HG03103 (cell line): ENCODE measurements at regions not wholly inside any gene's neighbourhood (a gene's known extent, or its start where the extent isn't known, plus 50 kb on each side); places are given as distances from the start of the nearest gene placed in this dataset.

Source experiments
- ATAC-seq: cut with Tn5 transposase; IDR thresholded peaks from one replicate; pipeline ENCODE4 v1.9.1; 2021; ENCODE audit warnings: low read depth; ENCODE audit not compliant: unreplicated experiment

DNA sequence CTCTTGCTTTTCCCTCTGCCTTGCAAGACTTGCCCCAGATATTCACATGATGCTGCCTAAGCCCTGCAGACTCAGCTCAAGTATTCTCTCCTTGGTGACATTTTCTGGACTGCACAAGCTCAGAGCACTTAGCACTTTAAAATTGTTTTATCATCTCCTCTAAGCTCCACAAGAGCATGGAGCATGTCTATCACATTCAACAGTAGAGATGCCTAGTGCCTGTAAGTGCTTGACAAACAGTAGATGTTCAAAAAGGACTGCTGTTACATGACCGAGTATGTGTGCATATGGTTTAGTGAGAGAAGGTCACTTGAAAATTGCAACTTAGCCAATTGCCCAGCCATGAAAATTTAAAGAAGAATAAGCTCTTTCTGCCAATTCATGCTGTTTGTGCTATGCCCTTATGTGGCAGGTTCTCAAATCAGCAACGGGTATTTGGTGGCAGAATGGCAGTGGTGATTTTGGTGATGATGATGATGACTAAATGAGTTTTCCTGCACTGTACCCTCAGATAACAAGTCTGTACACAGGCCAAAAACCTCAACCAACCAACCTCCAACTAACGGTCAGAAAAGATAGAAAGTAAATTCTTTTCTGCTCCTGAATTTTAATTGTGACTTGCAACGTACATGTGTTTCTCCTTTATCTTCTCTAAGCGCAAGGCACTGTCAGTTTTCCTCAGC lies 647.2 kb upstream of the UBE2E2 start:
- no peak for ATAC-seq

DNA sequence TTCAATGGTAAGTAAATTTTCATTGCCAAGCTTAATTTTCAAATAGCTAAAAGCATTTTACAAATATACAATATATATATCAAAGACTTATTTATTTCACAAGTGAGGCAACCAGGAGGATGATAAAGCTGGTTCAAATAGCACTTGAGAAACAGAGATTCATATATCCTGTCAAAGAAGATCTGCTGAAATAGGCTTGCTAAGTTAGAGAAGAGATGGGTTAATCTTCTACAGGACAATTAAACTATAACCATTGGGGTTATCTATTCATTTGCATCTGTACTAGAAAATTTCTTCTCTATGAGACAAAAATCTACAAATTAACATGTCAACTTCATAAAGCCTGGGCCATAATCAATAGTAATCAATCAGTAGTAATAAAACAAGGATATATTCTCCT lies 637.7 kb upstream of the UBE2E2 start:
- no peak for ATAC-seq

DNA sequence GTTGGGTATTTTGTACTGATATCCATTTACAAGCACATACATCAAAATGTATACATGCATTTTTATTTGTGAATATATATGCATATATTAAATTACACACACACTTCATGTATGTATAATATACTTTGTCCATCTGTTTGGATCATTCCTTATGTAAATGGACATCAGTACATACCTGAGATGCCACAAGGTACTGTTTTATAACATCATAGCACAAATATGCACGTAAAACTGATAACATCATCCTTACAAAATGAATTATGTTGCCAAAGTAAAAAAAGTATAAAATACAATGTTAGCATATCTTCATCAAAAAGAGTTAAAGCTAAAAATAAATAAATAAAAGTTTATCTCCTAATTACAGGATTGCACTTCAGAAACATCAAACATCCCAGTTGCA lies 634.8 kb upstream of the UBE2E2 start:
- ATAC-seq: no peak

DNA sequence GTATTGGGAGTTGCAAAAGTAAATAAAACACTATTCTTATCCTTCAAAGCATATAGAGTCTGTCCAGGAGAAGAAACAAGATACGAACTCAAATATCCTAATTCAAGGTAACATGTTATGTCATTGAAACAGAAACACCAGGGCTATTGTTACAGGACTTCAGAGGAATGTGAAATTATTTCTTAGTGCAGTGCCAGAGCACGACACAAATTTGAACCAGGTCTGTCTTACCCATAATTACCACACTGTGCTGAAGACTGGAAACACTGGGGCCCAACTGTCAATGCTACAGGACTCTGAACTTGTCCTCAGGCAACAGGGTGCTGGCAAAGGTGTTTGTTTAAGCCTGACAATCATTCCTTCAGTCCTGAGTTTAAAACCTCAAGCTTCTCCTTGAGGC lies 633.6 kb upstream of the UBE2E2 start:
- no peak for ATAC-seq

DNA sequence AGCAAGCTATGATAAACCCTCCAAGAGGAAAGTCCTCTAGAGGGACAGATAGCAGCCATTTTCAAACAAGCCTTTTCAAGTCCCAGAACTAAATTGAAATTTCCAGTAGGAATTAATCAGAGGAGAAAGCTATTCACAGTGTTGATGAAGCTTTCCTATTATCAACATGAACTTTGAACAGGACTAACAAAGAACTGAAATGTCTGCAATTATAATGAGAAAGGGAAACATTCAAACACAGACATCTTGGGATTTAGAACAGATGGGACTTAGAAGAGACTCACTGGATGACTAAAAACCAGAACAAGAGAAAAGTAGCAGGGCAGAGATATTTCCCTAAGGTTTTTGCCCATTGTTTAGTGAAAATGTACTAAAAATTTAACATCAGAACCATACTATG lies 622.1 kb upstream of the UBE2E2 start:
- ATAC-seq: no peak

DNA sequence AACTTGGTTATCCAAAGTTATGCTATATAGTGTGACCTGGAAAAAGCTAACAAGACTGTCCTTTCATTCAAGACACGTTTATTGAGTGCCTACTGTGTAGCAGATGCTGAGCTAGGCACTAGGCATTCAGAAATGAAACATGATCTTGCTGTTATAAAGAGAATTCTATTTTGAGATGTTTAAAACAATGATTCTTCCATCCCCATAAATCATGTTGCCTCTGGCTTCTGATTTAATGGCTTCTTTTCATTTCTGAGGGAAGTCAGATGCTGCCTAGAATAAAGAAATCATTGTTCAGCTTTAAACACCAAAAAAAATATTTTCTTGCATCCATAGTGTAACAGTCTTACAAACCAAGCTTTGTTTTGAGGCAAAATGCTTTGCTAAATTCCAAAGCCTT lies 620.9 kb upstream of the UBE2E2 start:
- no peak for ATAC-seq

DNA sequence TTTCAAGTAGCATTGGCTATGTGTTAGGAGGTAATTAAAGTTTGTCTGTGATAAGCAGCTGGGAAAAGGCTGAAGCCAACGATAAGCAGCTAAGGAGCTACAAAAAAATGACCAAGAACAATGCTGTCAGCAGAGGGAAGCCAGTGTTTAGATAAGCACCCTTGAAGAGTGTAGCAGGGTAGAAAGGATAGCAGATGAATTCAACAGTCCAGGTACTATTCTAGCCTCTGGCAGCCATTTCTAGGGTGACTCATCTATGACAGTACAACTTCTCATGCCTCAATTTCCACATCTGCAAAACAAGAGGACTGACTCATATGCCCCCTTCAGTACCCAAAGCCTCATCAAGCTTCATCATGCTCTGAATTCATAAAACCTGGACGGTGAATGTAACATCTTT lies 617.6 kb upstream of the UBE2E2 start:
- no peak for ATAC-seq

DNA sequence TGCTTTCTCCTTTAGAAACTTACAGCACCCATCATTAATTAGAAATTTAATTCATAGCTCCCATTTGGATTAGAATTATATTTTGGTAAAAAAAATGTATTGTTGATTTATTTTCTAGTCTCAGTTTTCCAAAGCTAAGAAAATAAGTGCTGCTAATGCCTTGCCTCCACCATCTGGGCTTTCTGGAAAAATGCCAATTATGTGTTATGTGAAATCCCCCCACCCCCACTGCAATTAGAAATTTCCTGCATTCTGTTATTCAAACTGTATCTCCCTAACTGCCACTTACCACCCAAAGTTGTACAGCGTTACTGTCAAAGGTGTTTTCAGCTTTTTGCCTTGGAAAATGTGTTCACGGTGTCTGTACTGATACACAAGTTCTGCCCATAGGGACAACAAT lies 617.2 kb upstream of the UBE2E2 start:
- ATAC-seq: no peak

DNA sequence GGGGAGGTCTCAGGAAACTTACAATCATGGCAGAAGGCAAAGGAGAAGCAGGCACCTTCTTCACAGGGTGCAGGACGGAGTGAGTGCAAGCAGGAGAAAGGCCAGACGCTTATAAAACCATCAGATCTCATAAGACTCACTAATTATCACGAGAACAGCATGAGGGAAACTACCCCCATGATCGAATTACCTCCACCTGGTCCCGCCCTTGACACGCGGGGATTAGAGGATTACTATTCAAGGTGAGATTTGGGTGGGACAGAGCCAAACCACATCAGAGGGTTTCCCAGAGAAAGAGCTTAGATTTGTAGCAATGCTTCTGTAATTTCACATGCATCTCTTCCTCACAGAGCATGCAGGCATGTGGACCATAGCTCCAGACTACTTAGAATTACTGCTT lies 615.7 kb upstream of the UBE2E2 start:
- ATAC-seq: no peak

DNA sequence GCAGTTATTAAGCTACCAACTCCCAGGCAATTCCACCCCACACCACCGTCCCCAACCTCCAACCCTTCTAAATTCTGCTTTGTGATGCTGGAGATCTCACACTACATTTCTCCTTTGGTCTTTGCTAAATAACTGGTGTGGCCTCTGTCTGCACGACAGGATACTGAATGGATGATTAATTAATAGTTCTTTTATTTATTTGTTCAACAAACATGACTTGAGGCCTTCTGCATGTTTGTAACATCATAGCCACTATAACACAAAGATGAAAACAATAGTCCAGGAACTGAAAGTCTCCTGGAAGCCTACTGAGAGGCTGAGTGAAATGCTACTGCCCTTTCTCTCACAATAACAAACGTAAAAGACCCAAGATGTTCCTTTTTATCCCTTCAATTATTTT lies 609.5 kb upstream of the UBE2E2 start:
- ATAC-seq: no peak

DNA sequence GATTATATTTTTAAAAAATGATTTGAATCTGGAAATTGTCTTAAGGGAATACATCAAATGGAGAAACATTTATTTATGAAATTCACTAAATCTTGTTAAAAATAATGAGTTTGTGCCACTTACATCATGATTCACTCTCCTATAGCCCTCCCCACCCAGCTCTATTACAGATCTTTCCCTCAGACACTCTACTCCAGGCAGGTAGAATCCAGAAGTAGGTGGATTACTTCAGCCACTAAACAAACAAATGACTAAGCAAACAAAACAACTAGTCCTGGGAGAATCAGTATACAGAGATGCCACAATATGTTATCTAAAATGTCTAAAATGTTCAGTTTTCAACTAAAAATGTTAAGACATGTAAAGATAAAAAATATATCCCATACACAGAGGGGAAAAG lies 608.1 kb upstream of the UBE2E2 start:
- ATAC-seq: no peak

DNA sequence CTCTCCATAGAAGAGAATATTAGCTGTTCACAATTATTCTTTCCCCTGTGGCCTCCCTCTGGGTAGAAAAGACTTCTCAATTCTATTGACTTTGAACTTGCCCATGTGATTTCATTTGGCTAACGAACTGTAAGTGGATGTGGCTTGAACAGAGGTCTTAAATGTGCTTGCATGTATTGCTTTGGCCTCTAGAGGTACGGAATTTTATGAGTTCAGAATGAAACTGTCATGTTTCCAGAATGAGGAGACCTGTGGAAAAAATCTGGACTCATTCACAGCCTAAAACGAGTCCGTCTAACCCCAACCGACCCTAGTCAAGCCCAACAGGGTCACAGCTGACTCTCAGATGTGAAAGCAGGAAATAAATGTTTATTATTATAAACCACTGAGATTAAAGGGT lies 596.7 kb upstream of the UBE2E2 start:
- ATAC-seq: no peak

DNA sequence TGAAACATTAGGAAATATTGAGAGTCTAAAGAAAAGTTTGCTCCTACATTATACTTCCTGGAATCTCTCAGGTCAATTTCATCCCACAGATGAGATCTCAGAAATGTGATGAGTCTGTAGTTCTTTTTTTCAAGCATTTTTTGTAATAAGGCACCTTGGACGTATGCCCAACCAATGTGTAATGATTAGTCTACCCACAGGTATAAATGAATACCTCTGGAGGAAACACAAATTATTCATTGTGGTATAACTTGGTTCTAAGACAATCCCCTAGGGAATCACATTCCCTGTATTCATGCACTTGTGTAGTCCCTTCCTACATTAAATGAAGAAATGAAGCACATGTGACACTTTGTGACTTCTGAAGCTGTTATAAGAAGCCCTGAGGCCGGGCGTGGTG lies 596.2 kb upstream of the UBE2E2 start:
- no peak for ATAC-seq

DNA sequence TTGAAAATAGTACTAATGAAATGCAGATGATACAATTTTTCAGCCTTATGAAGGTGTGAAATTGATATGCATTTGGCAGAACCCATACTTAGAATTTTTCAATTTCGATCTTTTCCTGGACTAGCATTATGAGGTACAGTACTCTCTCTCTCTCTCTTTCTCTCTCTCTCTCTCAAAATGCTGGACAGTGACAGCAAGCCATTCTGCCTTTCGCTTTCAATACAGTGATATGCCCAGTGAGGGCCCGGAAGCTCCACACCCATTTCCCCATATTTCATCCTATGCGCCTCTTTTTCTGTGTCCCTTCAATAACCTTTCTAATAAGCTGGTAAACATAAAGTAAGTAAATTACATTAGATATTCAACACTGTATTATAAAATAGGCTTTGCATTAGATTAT lies 595.0 kb upstream of the UBE2E2 start:
- no peak for ATAC-seq

DNA sequence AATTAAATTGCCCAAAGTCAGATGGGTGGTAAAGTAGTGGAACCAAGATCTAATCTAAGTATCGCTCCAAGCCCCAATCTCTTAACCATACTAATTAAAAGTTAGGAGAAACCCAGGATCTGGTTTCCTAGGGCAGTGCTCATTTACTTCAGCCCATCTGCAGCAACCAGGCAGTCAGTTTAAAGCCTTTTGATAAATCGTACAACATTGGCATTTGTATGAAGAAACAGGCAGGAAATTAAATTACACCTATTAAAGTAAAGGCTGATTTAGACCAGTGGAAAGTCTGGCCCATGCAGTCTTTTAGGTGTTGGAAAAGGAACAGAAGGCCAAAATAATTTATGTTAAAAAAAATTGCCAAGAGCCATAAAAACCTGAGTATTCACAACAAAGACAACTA lies 594.4 kb upstream of the UBE2E2 start:
- no peak for ATAC-seq

DNA sequence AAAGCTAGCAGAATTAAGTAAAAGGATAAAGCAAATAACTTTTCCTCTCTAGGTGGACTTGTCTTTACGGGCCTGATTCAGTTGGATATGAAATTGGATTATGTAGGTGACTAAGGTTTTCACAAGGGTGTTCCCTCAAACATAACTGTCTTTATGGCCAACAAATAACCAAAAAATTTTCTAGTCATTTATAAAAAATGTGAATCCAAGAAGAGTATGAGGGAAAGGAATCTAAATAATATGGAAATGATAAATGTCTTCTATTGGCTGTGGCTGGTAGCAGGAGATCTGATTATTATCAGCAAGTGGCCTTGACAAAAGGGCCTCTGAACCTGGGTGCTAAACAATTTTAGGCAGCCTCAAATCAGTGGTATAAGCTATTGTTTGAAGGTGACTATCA lies 594.0 kb upstream of the UBE2E2 start:
- no peak for ATAC-seq

DNA sequence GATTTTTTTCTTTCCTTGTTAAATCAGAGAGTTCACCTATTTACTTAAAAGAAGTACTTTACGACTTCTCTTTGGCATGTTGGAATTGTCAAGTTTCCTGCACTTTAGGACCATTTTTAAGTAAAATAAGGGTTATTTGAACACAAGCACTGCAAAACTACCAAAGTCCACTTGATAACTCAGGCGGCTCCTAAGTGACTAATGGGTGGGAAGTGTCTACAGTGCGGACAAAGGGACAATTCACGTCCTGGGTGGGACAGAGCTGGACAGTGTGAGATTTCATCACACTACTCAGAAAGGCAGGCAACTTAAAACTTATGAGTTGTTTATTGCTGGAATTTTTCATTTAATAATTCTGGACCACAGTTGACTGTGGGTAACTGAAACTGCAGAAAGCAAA lies 590.2 kb upstream of the UBE2E2 start:
- ATAC-seq: no peak

DNA sequence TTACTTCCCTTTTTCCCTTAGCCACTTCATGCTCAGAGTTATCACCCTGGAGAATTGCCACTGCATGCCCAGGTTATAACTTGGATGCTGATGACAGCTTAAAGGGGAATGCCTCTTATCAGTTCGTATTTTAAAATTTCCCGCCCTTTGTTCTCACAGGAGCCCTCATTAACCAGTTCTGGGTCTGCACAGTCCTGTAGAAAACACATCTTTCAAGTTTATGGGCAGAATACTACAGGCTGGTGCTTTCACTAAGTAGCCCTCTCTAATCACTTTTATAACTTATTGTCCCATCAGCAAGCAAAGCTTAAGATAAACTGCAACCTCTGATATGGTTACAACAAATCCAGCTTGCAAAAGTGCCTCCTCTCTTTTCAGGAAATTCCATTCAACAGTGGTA lies 587.3 kb upstream of the UBE2E2 start:
- ATAC-seq: no peak

DNA sequence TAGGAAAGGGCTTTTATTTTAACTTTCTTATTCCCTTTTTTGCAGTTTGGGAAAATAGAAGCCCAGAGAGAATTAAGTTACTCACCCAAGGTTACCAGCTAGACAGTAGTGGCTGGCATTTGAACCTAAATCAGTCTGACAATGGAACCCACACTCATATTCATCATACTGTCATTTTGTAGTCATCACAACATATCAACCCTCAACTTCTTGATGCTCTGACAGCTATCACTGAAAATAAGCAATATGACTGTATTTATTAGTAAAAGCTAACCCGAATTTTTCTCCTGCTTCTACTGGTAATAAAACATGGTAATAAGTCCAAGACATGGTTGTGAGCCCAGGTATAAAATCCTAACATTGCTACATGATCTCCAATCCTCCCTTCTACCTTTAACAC lies 585.8 kb upstream of the UBE2E2 start:
- ATAC-seq: no peak

DNA sequence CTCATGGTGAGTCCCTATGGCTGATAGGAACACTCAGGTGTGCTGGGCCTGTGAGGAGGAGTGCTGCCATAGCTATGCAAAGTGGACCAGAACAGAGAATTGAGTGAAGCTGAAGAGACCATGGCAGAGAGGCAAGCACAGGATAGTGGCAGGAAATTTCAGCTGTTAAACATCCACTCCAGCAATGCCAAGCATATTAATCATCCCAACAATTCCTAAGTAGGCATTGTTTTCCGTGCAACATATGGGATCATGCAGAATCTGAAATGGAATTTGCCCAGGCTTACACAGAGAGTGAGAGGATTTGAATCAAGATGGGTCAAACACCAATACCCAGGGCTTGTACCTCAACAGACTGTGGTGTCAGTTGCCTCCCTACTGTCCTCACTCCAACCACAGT lies 582.6 kb upstream of the UBE2E2 start:
- ATAC-seq: no peak

DNA sequence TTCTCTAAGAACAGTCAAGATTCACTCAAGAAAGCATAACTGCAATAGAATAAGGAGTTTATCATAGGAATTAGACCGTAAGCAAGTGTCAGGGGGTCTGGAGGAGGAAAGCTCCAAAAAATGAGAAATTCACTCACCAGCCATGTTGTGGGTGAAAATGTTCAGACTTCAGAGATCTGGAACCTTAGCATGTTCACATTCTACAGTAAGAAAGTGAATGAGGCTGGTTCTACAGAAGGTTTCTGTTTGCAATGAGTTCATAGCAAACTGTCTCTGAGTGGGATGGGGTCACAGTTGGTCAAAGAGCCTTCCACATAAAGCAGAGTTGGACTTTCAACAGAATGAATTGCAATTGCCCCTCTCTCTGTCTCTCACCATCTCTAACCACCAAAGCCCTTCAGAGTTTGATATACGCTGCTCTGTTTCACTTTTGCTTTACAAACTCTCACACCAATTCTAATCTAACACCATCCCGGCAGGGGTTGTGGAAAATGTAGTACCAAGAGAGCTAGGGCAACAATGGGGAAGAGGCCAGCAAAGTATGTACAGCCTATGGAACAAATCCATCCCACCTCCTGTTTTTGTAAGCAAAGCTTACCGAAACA lies 581.8 kb upstream of the UBE2E2 start:
- ATAC-seq: no peak

DNA sequence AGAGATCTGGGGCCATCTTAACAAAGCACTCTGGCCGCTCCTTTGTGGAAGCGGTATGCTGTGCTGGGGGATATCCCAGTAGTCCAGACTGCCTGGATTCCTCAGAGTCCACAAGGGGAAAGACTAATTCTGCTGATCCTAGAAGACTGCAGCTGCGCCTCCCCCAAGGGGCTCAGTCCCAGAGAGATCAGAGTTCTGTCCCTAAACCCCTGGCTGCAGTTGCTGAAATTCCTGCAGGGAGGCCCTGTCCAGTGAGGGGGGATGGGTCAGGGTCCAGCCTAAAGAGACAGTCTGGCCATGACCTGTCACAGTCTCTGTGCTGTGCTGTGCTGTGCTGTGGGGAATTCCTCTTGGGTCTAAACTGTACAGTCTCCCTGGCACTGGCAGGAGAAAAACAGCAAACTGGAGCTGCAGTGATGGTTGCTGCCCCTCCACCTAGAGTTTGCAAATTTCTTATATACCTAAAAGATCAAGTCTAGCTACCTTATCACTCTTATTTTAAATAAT lies 575.1 kb upstream of the UBE2E2 start:
- ATAC-seq: no peak

DNA sequence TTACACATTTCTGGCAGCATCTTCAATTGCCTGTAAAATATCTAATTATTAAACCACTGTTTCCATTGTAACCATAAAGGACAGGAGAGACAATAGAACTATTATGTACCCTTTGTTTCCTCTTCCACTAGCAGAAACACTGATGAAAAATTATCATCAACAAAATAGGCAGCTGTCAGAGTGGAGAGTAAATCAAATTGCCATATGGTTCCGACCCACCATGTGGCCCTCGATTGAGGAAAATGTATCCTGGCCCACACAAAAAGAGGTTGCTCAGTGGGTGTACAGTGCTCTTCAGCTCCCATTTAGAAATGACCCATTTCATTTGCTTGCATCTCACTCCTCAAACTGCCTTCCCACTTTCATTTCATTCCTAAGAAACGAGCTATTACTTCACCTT lies 570.6 kb upstream of the UBE2E2 start:
- no peak for ATAC-seq
